K562 (cell line): ENCODE measurements at regions not wholly inside any gene's neighbourhood (a gene's known extent, or its start where the extent isn't known, plus 50 kb on each side); places are given as distances from the start of the nearest gene placed in this dataset.

ENCODE experiments used
- FOXP1 ChIP-seq: sonication (generic); formaldehyde crosslinking; IDR thresholded peaks from 2 replicates; pipeline ENCODE4 v1.8.0; 2022; ENCODE audit warnings: mild to moderate bottlenecking, missing genetic modification reagents
- ZNF398 ChIP-seq: fragments of 250-450 bp; sonication (Bioruptor Pico); IDR thresholded peaks from 2 replicates; pipeline ENCODE4 v1.8.0; 2021; ENCODE audit warnings: moderate library complexity, mild to moderate bottlenecking, inconsistent platforms

- TF ChIP-seq ZNF398 (no peak), FOXP1 (CRISPR knock-in tag) (no peak)
These were observed 395.3 kb upstream of the BTBD3 start for GRCh38 chr20:11522366-11522741.
